ENCODE measurements at regions not wholly inside any gene's neighbourhood (a gene's known extent, or its start where the extent isn't known, plus 50 kb on each side); places are given as distances from the start of the nearest gene placed in this dataset.

DNA sequence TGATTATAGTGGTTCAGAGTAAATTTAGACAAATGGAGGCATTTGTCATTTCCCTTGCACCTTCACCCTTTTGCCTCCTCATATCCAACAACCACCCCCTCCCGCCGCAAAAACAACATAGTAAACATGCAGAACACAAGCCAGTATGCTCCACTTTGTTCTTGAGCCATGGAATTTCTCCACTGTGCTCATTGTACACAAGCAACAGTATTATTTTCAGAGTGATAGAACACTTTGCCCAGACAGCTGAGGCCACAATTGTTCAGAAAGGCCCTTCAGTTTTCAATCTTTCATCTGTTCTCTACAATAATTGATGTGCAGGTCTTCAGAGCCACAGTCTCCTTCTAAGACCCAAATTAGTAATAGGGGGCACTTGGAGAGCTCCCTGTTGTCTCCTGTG lies 272.8 kb upstream of the SLC30A5 start:
- Histone ChIP-seq H3K4me3 (no peak overlapping the region), H3K4me1 (replicated peaks in 1 of 2; ENCODE audit: control insufficient read depth in 2 of 2, insufficient read depth in 2 of 2, low read length in 2 of 2) (no peaks in the 10 kb centered on the region), H3K9me1 (ENCODE audit: control insufficient read depth, insufficient read depth, low read length) (no peaks in the 10 kb centered on the region), H3K9ac (ENCODE audit: insufficient read depth in 1 of 2, low read depth in 2 of 2, low read length in 2 of 2) (no peak overlapping the region), H2AFZ (ENCODE audit: low read depth, low read length) (no peak overlapping the region), H3K79me2 (ENCODE audit: control insufficient read depth, insufficient read depth, low read length) (no peaks in the 10 kb centered on the region), H3K27me3 (ENCODE audit: control insufficient read depth in 2 of 2, insufficient read depth in 2 of 2, low read length in 2 of 2) (peaks cover 0 to 2% of the 10 kb centered on the region in 2 experiments; a peak in 2 of 5 replicates), H3K9me3 (replicated peaks; ENCODE audit: control insufficient read depth, insufficient read depth, low read depth, low read length) (no peaks in the 10 kb centered on the region), H3K36me3 (ENCODE audit: control insufficient read depth, insufficient read depth, low read length) (no peaks in the 10 kb centered on the region), H4K20me1 (replicated peaks; ENCODE audit: control insufficient read depth, insufficient read depth, low read length) (no peaks in the 10 kb centered on the region), H3K4me2 (ENCODE audit: insufficient read depth, low read length) (no peak overlapping the region), H3K27ac (ENCODE audit: extremely low read depth, low read depth, low read length) (no peak overlapping the region)
- ChIA-PET POLR2A (no interaction called here), CTCF (ENCODE audit: low intra/inter-chr PET ratio) (no interaction called here)
- TF ChIP-seq NR2F6 (CRISPR knock-in tag; IDR thresholded peaks at IDR 0.05) (no peak), KHSRP (IDR thresholded peaks at IDR 0.05) (no peak), MAFK (IDR thresholded peaks at IDR 0.05; ENCODE audit: low read length) (no peak), ZFPM2 (CRISPR knock-in tag; IDR thresholded peaks at IDR 0.05) (no peak), ZSCAN32 (CRISPR knock-in tag; IDR thresholded peaks at IDR 0.05) (no peak), TCF15 (CRISPR knock-in tag; IDR thresholded peaks at IDR 0.05) (no peak), ZNF184 (CRISPR knock-in tag; IDR thresholded peaks at IDR 0.05) (no peak), NFE2 (IDR thresholded peaks at IDR 0.05; ENCODE audit: low read depth) (no peak), ZZZ3 (IDR thresholded peaks at IDR 0.05) (no peak), TFAM (CRISPR knock-in tag; conservative IDR thresholded peaks at IDR 0.05) (no peak), GABPB1 (CRISPR knock-in tag; IDR thresholded peaks at IDR 0.05) (no peak), ASH1L (IDR thresholded peaks at IDR 0.05; ENCODE audit: borderline replicate concordance, low read depth, partially characterized antibody) (no peak), ATF2 (CRISPR knock-in tag; IDR thresholded peaks at IDR 0.05) (no peak), ZNF707 (CRISPR knock-in tag; conservative IDR thresholded peaks at IDR 0.05) (no peak), MAZ (CRISPR knock-in tag; conservative IDR thresholded peaks at IDR 0.05 in 1 of 2, IDR thresholded peaks at IDR 0.05 in 1 of 2) (no peak), BDP1 (IDR thresholded peaks at IDR 0.05; ENCODE audit: insufficient read depth, insufficient read length) (no peak)
- TF ChIP-seq, protein P1, sequence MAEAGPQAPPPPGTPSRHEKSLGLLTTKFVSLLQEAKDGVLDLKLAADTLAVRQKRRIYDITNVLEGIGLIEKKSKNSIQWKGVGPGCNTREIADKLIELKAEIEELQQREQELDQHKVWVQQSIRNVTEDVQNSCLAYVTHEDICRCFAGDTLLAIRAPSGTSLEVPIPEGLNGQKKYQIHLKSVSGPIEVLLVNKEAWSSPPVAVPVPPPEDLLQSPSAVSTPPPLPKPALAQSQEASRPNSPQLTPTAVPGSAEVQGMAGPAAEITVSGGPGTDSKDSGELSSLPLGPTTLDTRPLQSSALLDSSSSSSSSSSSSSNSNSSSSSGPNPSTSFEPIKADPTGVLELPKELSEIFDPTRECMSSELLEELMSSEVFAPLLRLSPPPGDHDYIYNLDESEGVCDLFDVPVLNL (CRISPR knock-in tag; IDR thresholded peaks at IDR 0.05; ENCODE audit: low read depth), result no peak
- intact Hi-C loops (cut with micrococcal nuclease), result no loop called here
- 0% methylated on average over 2 of the region's 2 CpGs for WGBS (ENCODE audit: insufficient coverage, low coverage, missing lambda C conversion rate)
- DNase-seq (ENCODE audit: extremely low read depth in 1 of 4, low spot score in 3 of 4) (no peak), FAIRE-seq (no peak), ATAC-seq (no peak)
- BruUV-seq (replicated peaks), result no TSS peak
- in situ Hi-C loops (cut with MboI), result loop anchor here (5.0 kb wide), 1 partner anchor 51 kb away; no protein-coding TSS in a partner anchor

Data from K562 (cell line).